Hepatocyte (in vitro differentiated cells): ENCODE measurements at regions not wholly inside any gene's neighbourhood (a gene's known extent, or its start where the extent isn't known, plus 50 kb on each side); places are given as distances from the start of the nearest gene placed in this dataset.

Experiments
- DNase-seq: peaks from one replicate; pipeline ENCODE4 v3.0.0-alpha.2; 2016; ENCODE audit warnings: low spot score
- H2AFZ ChIP-seq: fragments of 200-600 bp; sonication (generic); 2 replicates; pipeline ENCODE4 v1.6.0; 2016; ENCODE audit warnings: antibody characterized with exemption, mild to moderate bottlenecking
- H3K27ac ChIP-seq: fragments of 200-600 bp; sonication (generic); 2 replicates; pipeline ENCODE4 v1.5.1; 2016; ENCODE audit warnings: mild to moderate bottlenecking
- H3K27me3 ChIP-seq: fragments of 200-600 bp; sonication (generic); 2 replicates; pipeline ENCODE4 v1.6.1; 2016
- H3K36me3 ChIP-seq: fragments of 200-600 bp; sonication (generic); replicated peaks from 2 replicates; pipeline ENCODE4 v1.5.1; 2016; ENCODE audit warnings: low read depth; ENCODE audit not compliant: insufficient read depth
- H3K4me1 ChIP-seq: fragments of 200-600 bp; sonication (generic); 2 replicates; pipeline ENCODE4 v1.5.1; 2016; ENCODE audit warnings: mild to moderate bottlenecking, moderate library complexity; ENCODE audit not compliant: insufficient read depth
- H3K4me2 ChIP-seq: fragments of 200-600 bp; sonication (generic); 2 replicates; pipeline ENCODE4 v1.6.0; 2016
- H3K4me3 ChIP-seq: fragments of 200-600 bp; sonication (generic); 2 replicates; pipeline ENCODE4 v1.5.1; 2016; ENCODE audit warnings: mild to moderate bottlenecking
- H3K79me2 ChIP-seq: fragments of 200-600 bp; sonication (generic); 2 replicates; pipeline ENCODE4 v1.6.0; 2017; ENCODE audit warnings: mild to moderate bottlenecking
- H3K9me2 ChIP-seq: fragments of 200-600 bp; sonication (generic); replicated peaks from 2 replicates; pipeline ENCODE4 v1.6.0; 2017; ENCODE audit warnings: mild to moderate bottlenecking; ENCODE audit not compliant: insufficient read depth
- H3K9me3 ChIP-seq: fragments of 200-600 bp; sonication (generic); 2 replicates; pipeline ENCODE4 v1.5.1; 2016; ENCODE audit warnings: low read depth, mild to moderate bottlenecking
- H4K20me1 ChIP-seq: fragments of 200-600 bp; sonication (generic); 2 replicates; pipeline ENCODE4 v1.6.0; 2016; ENCODE audit warnings: mild to moderate bottlenecking; ENCODE audit not compliant: insufficient read depth, poor library complexity, severe bottlenecking
- CTCF ChIP-seq: fragments of 200-600 bp; sonication (generic); IDR thresholded peaks from 2 replicates; pipeline ENCODE4 v1.5.1; 2016; ENCODE audit warnings: antibody characterized with exemption, mild to moderate bottlenecking; ENCODE audit not compliant: poor library complexity
- EZH2 ChIP-seq: fragments of 200-600 bp; sonication (generic); IDR thresholded peaks from 2 replicates; pipeline ENCODE4 v1.6.1; 2016; ENCODE audit warnings: antibody characterized with exemption, mild to moderate bottlenecking, borderline replicate concordance
- EZH2phosphoT487 ChIP-seq: fragments of 200-600 bp; sonication (generic); IDR thresholded peaks from one replicate; pipeline ENCODE4 v1.6.1; 2018; ENCODE audit warnings: antibody characterized with exemption, mild to moderate bottlenecking, low read depth, moderate library complexity; ENCODE audit not compliant: unreplicated experiment, severe bottlenecking
- WGBS: methylation state at CpG from one replicate; pipeline ENCODE4 v1.1.6; 2016; ENCODE audit warnings: low lambda C conversion rate; ENCODE audit errors: missing lambda C conversion rate; 5-methylcytosine and 5-hydroxymethylcytosine counted together

- H3K4me1 ChIP-seq: no peaks in the 10 kb centered on the region
- no peaks in the 10 kb centered on the region for H3K36me3 ChIP-seq
- H3K4me2 ChIP-seq: no peak overlapping the region
- H3K27me3 ChIP-seq: no peaks in the 10 kb centered on the region
- no peak overlapping the region for H3K4me3 ChIP-seq
- H3K9me2 ChIP-seq: no peaks in the 10 kb centered on the region
- WGBS: 55% methylated on average over 8 of the region's 8 CpGs
- H3K9me3 ChIP-seq: no peaks in the 10 kb centered on the region
- peak overlapping the region; percentile 16 for H3K27ac ChIP-seq
- H4K20me1 ChIP-seq: no peaks in the 10 kb centered on the region
- no peak overlapping the region for H2AFZ ChIP-seq
- no peaks in the 10 kb centered on the region for H3K79me2 ChIP-seq
- no peak for DNase-seq
- TF ChIP-seq EZH2: no peak
- no peak for TF ChIP-seq CTCF
- TF ChIP-seq EZH2phosphoT487: no peak
Measured at GRCh38 chr2:16438613-16439321, 226.9 kb downstream of the CYRIA start.

- no peaks in the 10 kb centered on the region for H3K79me2 ChIP-seq
- WGBS: 76% methylated on average over 5 of the region's 5 CpGs
- H3K36me3 ChIP-seq: no peaks in the 10 kb centered on the region
- H3K9me3 ChIP-seq: no peaks in the 10 kb centered on the region
- H3K4me3 ChIP-seq: no peak overlapping the region
- no peak overlapping the region for H3K27ac ChIP-seq
- DNase-seq: no peak
- H3K9me2 ChIP-seq: no peaks in the 10 kb centered on the region
- no peaks in the 10 kb centered on the region for H3K27me3 ChIP-seq
- no peaks in the 10 kb centered on the region for H4K20me1 ChIP-seq
- no peak overlapping the region for H2AFZ ChIP-seq
- no peak overlapping the region for H3K4me2 ChIP-seq
- no peaks in the 10 kb centered on the region for H3K4me1 ChIP-seq
- TF ChIP-seq EZH2phosphoT487 (no peak), EZH2 (no peak), CTCF (no peak)
Measured at GRCh38 chr2:16437189-16437588, 228.4 kb downstream of the CYRIA start.

GRCh38 chr2:16434393-16434792 lies 231.2 kb downstream of the CYRIA start:
- TF ChIP-seq EZH2: no peak
- TF ChIP-seq EZH2phosphoT487: no peak
- TF ChIP-seq CTCF: no peak
- no peak overlapping the region for H3K27ac ChIP-seq
- no peak overlapping the region for H2AFZ ChIP-seq
- no peaks in the 10 kb centered on the region for H3K9me3 ChIP-seq
- H3K79me2 ChIP-seq: no peaks in the 10 kb centered on the region
- H3K4me2 ChIP-seq: no peak overlapping the region
- H3K27me3 ChIP-seq: no peaks in the 10 kb centered on the region
- no peaks in the 10 kb centered on the region for H3K4me1 ChIP-seq
- 65% methylated on average over 2 of the region's 2 CpGs for WGBS
- no peak overlapping the region for H3K4me3 ChIP-seq
- H4K20me1 ChIP-seq: no peaks in the 10 kb centered on the region
- DNase-seq: no peak
- no peaks in the 10 kb centered on the region for H3K36me3 ChIP-seq
- no peaks in the 10 kb centered on the region for H3K9me2 ChIP-seq
